Stimulated activated CD4-positive, alpha-beta T cell treated with anti-CD3 and anti-CD28 coated beads, TNF-alpha, amount 100 ng/mL, for 48 hours (primary cell): ENCODE measurements at regions not wholly inside any gene's neighbourhood (a gene's known extent, or its start where the extent isn't known, plus 50 kb on each side); places are given as distances from the start of the nearest gene placed in this dataset.
"Not testable (repeated sequence)": the region's sequence is repeated elsewhere in the genome, so short reads cannot be mapped to it uniquely, and the experiment has no call there.

Experiments
- DNase-seq, 3 donors: peaks; one replicate each; pipeline ENCODE4 v3.0.0-alpha.2; 2020; ENCODE audit warnings: low read depth in 3 of 3

DNA sequence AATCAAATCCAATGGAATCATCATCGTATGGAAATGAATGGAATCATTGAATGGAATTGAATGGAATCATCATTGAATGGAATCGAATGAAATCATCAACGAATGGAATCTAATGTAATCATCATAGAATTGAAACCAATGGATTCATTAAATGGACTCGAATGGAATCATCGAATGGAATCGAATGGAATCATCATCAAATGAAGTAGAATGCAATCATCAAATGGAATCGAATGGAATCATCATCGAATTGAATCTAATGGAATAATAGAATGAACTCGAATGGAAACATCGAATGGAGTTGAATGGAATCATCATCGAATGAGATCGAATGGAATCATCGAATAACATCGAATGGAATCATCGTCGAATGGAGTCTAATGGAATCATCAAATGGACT is 232.8 kb downstream of the SHCBP1 start:
- DNase-seq: not testable (repeated sequence)

GRCh38 chr16:46387720-46388119 is 233.5 kb downstream of the SHCBP1 start:
- DNase-seq: peak in 2 of 3 donors; percentile 41 to 85

DNA sequence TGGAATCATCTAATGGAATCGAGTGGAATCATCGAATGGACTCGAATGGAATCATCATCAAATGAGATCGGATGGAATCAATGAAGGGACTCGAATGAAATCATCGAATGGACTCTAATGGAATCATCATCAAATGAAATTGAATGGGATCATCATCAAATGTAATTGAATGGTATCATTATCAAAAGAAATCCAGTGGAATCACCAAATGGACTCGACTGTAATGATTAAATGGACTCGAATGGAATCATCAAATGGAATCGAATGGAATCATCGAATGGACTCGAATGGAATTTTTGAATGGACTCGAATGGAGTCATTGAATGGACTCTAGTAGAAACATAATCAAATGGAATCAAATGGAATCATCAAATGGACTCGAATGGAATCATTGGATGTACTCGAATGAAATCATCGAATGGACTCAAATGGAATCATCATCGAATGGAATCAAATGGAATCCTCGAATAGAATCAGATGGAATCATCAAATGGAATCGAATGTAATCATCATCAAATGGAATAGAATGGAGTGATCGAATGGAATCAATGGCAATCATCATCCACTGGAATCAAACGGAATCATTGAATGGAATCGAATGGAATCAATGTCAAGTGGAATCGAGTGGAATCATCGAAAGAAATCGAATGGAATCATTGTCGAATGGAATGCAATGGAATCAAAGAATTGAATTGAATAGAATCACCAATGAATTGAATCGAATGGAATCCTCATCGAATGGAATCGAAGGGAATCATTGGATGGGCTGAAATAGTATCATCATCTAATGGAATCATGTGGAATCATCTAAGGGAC is 234.2 kb downstream of the SHCBP1 start:
- peak in 1 of 3 donors; percentile 54 for DNase-seq

DNA sequence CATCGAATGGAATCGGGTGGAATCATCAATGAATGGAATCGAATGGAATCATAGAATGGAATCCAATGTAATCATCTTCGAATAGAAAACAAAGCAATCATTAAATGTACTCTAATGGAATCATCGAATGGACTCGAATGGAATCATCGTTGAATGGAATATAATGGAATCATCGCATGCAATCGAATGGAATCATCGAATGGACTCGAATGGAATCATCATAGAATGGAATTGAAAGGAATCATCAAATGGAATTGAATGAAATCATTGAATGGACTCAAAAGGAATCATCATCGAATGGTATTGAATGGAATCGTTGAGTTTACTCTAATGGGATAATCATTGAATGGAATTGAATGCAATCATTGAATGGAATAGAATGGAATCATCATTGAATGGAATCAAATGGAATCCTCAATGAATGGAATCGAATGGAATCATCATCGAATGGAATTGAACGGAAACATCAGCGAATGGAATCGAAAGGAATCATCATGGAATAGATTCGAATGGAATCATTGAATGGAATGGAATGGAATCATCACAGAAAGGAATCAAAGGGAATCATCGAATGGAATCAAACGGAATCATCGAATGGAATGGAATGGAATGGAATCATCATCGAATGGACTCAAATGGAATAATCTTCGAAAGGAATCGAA is 234.9 kb downstream of the SHCBP1 start:
- not testable (repeated sequence) for DNase-seq

- DNase-seq: not testable (repeated sequence)
Observed at GRCh38 chr16:46384285-46385061, 236.7 kb downstream of the SHCBP1 start.

DNA sequence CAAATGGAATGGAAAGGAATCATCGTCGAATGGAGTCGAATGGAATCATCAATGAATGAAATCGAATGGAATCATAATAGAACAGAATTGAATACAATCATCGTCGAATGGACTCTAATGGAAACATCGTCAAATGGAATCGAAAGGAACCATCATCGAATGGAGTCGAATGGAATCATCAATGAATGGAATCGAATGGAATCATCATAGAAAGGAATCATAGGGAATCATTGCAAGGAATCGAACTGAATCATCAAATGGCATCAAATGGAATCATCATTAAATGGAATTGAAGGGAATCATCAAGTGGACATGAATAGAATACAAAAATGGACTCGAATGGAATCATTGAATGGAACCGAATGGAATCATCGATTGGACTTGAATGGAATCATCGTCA is 237.6 kb downstream of the SHCBP1 start:
- DNase-seq: not testable (repeated sequence)

GRCh38 chr16:46382791-46383541 is 238.2 kb downstream of the SHCBP1 start:
- not testable (repeated sequence) for DNase-seq

DNA sequence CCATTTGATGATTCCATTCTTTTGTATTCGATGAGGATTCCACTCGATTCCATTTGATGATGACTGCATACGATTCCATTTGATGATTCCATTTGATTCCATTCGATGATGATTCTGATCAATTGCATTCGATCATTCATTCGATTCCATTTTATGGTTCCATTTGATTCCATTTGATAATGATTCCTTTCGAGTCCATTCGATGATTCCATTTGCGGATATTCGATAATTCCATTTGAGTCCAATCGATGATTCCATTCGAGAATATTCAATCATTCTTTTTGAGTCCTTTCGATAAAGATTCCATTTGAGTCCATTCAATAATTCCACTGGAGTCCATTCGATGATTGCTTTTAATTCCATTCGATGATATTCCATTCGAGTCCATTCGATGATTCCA is 239.1 kb downstream of the SHCBP1 start:
- DNase-seq: not testable (repeated sequence)

DNA sequence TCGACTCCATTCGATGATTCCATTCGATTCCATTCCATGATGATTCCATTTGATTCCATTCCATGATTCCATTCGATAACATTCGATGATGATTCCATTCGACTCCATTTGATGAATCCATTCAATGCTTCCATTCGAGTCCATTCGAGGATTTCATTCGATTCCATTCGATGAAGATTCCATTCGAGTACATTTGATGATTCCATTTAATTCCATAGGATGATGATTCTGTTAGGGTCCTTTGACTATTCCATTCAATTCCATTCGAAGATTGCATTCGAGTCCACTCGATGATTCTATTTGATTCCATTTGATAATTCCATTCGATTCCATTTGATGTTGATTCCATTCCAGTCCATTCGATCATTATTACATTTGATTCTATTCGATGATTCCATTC is 239.8 kb downstream of the SHCBP1 start:
- DNase-seq: not testable (repeated sequence)
